Trophoblast cell (in vitro differentiated cells and primary cell): ENCODE measurements at regions not wholly inside any gene's neighbourhood (a gene's known extent, or its start where the extent isn't known, plus 50 kb on each side); places are given as distances from the start of the nearest gene placed in this dataset.

Experiments used
- DNase-seq, 2 donors: peaks; one replicate each; pipeline ENCODE4 v3.0.0-alpha.2; 2016
- H2AFZ ChIP-seq: 2 replicates; pipeline ENCODE4 v1.6.1; 2013; ENCODE audit warnings: low read length, moderate library complexity, mild to moderate bottlenecking; ENCODE audit not compliant: insufficient read depth, poor library complexity
- H2AK5ac ChIP-seq: 2 replicates; pipeline ENCODE4 v1.6.1; 2013; ENCODE audit warnings: mild to moderate bottlenecking, low read length
- H2BK120ac ChIP-seq: 2 replicates; pipeline ENCODE4 v1.6.1; 2013; ENCODE audit warnings: low read length, mild to moderate bottlenecking, moderate library complexity; ENCODE audit not compliant: insufficient read depth, poor library complexity
- H2BK12ac ChIP-seq: 2 replicates; pipeline ENCODE4 v1.6.1; 2013; ENCODE audit warnings: mild to moderate bottlenecking, low read length, moderate library complexity
- H2BK5ac ChIP-seq: 2 replicates; pipeline ENCODE4 v1.6.1; 2013; ENCODE audit warnings: low read length, low read depth, moderate library complexity, mild to moderate bottlenecking; ENCODE audit not compliant: poor library complexity
- H3K14ac ChIP-seq: 2 replicates; pipeline ENCODE4 v1.6.1; 2013; ENCODE audit warnings: mild to moderate bottlenecking, low read length
- H3K18ac ChIP-seq: 2 replicates; pipeline ENCODE4 v1.6.1; 2013; ENCODE audit warnings: mild to moderate bottlenecking, low read length
- H3K23ac ChIP-seq: 2 replicates; pipeline ENCODE4 v1.6.1; 2013; ENCODE audit warnings: low read length
- H3K27ac ChIP-seq: 2 replicates; pipeline ENCODE4 v1.5.1; 2013; ENCODE audit warnings: low read depth, mild to moderate bottlenecking, inconsistent platforms, low read length, moderate library complexity
- H3K27me3 ChIP-seq: 2 replicates; pipeline ENCODE4 v1.6.1; 2013; ENCODE audit warnings: inconsistent platforms, mild to moderate bottlenecking, low read length, moderate library complexity; ENCODE audit not compliant: insufficient read depth
- H3K36me3 ChIP-seq, 2 experiments: 1 replicate in 1 of 2; 2 replicates in 1 of 2; pipeline ENCODE4 v1.6.1; 2013; ENCODE audit warnings: low read length in 2 of 2, mild to moderate bottlenecking in 2 of 2, moderate library complexity in 1 of 2; ENCODE audit not compliant: insufficient read depth in 2 of 2, control insufficient read depth in 1 of 2
- H3K4ac ChIP-seq: 2 replicates; pipeline ENCODE4 v1.6.1; 2013; ENCODE audit warnings: low read depth, mild to moderate bottlenecking, low read length, moderate library complexity
- H3K4me1 ChIP-seq, 2 experiments: 1 replicate in 1 of 2; 2 replicates in 1 of 2; pipeline ENCODE4 v1.6.1; 2013; ENCODE audit warnings: low read length in 2 of 2, mild to moderate bottlenecking in 2 of 2, moderate library complexity in 1 of 2; ENCODE audit not compliant: insufficient read depth in 2 of 2, control insufficient read depth in 1 of 2
- H3K4me2 ChIP-seq: 2 replicates; pipeline ENCODE4 v1.6.1; 2013; ENCODE audit warnings: inconsistent platforms, mild to moderate bottlenecking, low read length, moderate library complexity
- H3K4me3 ChIP-seq: 2 replicates; pipeline ENCODE4 v1.5.1; 2013; ENCODE audit warnings: mild to moderate bottlenecking, low read depth, low read length, inconsistent platforms
- H3K79me1 ChIP-seq: one replicate; pipeline ENCODE4 v1.6.1; 2013; ENCODE audit warnings: low read length
- H3K79me2 ChIP-seq: 2 replicates; pipeline ENCODE4 v1.6.1; 2013; ENCODE audit warnings: low read length, mild to moderate bottlenecking; ENCODE audit not compliant: control insufficient read depth, insufficient read depth, poor library complexity
- H3K9ac ChIP-seq: 2 replicates; pipeline ENCODE4 v1.6.1; 2013; ENCODE audit warnings: mild to moderate bottlenecking, low read length
- H3K9me3 ChIP-seq: 2 replicates; pipeline ENCODE4 v1.6.1; 2013; ENCODE audit warnings: low read depth, mild to moderate bottlenecking, control low read depth, inconsistent platforms, low read length; ENCODE audit not compliant: insufficient read depth
- H4K12ac ChIP-seq: 2 replicates; pipeline ENCODE4 v1.6.1; 2013; ENCODE audit warnings: low read depth, mild to moderate bottlenecking, low read length, moderate library complexity
- H4K8ac ChIP-seq: 2 replicates; pipeline ENCODE4 v1.6.1; 2013; ENCODE audit warnings: low read depth, mild to moderate bottlenecking, low read length, moderate library complexity
- H4K91ac ChIP-seq: one replicate; pipeline ENCODE4 v1.6.1; 2013; ENCODE audit warnings: low read depth, mild to moderate bottlenecking, low read length, moderate library complexity
- WGBS: extraction: QIAGEN DNeasy Blood & Tissue Kit; methylation state at CpG from one replicate; pipeline ENCODE4 v1.1.7; 2013; ENCODE audit warnings: missing lambda C conversion rate; ENCODE audit not compliant: insufficient read length, insufficient coverage; ENCODE audit errors: extremely low coverage; 5-methylcytosine and 5-hydroxymethylcytosine counted together

GRCh38 chr13:81194362-81194761, 853.4 kb upstream of the SPRY2 start:
- H3K4ac ChIP-seq: no peak overlapping the region
- no peak overlapping the region for H3K9ac ChIP-seq
- no peaks in the 10 kb centered on the region for H3K4me1 ChIP-seq
- no peak overlapping the region for H3K18ac ChIP-seq
- no peak overlapping the region for H2BK120ac ChIP-seq
- no peak overlapping the region for H4K91ac ChIP-seq
- no peak overlapping the region for H3K27ac ChIP-seq
- no peak overlapping the region for H4K8ac ChIP-seq
- no peak overlapping the region for H2BK12ac ChIP-seq
- no peak overlapping the region for H3K4me2 ChIP-seq
- no peak overlapping the region for H3K23ac ChIP-seq
- peaks cover 3% of the 10 kb centered on the region for H3K9me3 ChIP-seq
- no peak overlapping the region for H4K12ac ChIP-seq
- no peaks in the 10 kb centered on the region for H3K27me3 ChIP-seq
- no peak overlapping the region for H3K4me3 ChIP-seq
- no peak for DNase-seq
- no peaks in the 10 kb centered on the region for H3K36me3 ChIP-seq
- H3K14ac ChIP-seq: no peak overlapping the region
- H3K79me1 ChIP-seq: no peaks in the 10 kb centered on the region
- H2BK5ac ChIP-seq: no peak overlapping the region
- no peak overlapping the region for H2AFZ ChIP-seq
- no peak overlapping the region for H2AK5ac ChIP-seq
- H3K79me2 ChIP-seq: no peaks in the 10 kb centered on the region

- H2BK12ac ChIP-seq: no peak overlapping the region
- H2BK120ac ChIP-seq: no peak overlapping the region
- no peak overlapping the region for H3K23ac ChIP-seq
- no peaks in the 10 kb centered on the region for H3K79me1 ChIP-seq
- no peak overlapping the region for H2AFZ ChIP-seq
- H3K9ac ChIP-seq: no peak overlapping the region
- WGBS: no CpG with 5 or more reads among the region's 3 CpGs
- no peak overlapping the region for H2BK5ac ChIP-seq
- H3K18ac ChIP-seq: no peak overlapping the region
- no peak overlapping the region for H3K27ac ChIP-seq
- no peak overlapping the region for H4K12ac ChIP-seq
- H3K27me3 ChIP-seq: no peaks in the 10 kb centered on the region
- H3K36me3 ChIP-seq: no peaks in the 10 kb centered on the region
- H2AK5ac ChIP-seq: no peak overlapping the region
- no peak overlapping the region for H3K4ac ChIP-seq
- no peaks in the 10 kb centered on the region for H3K9me3 ChIP-seq
- H3K14ac ChIP-seq: no peak overlapping the region
- no peak overlapping the region for H3K4me2 ChIP-seq
- no peak overlapping the region for H3K4me3 ChIP-seq
- DNase-seq: peak in 1 of 2 donors; percentile 15
- no peaks in the 10 kb centered on the region for H3K79me2 ChIP-seq
- H3K4me1 ChIP-seq: no peaks in the 10 kb centered on the region
- H4K91ac ChIP-seq: no peak overlapping the region
- H4K8ac ChIP-seq: no peak overlapping the region
These were observed 843.8 kb upstream of the SPRY2 start for GRCh38 chr13:81184556-81185265.

GRCh38 chr13:81172603-81173002, 831.7 kb upstream of the SPRY2 start:
- Histone ChIP-seq H3K27ac (no peak overlapping the region), H3K4me3 (no peak overlapping the region), H2BK120ac (no peak overlapping the region), H3K9me3 (no peaks in the 10 kb centered on the region), H3K4me1 (no peaks in the 10 kb centered on the region), H2BK12ac (no peak overlapping the region), H3K4me2 (no peak overlapping the region), H3K27me3 (no peaks in the 10 kb centered on the region), H2AK5ac (no peak overlapping the region), H3K9ac (no peak overlapping the region), H4K12ac (no peak overlapping the region), H4K91ac (no peak overlapping the region), H4K8ac (no peak overlapping the region), H2BK5ac (no peak overlapping the region), H3K23ac (no peak overlapping the region), H3K79me2 (no peaks in the 10 kb centered on the region), H3K79me1 (no peaks in the 10 kb centered on the region), H3K18ac (no peak overlapping the region), H3K36me3 (no peaks in the 10 kb centered on the region), H2AFZ (no peak overlapping the region), H3K14ac (no peak overlapping the region), H3K4ac (no peak overlapping the region)
- DNase-seq: no peak
- WGBS: no CpG with 5 or more reads among the region's 3 CpGs

- H2AFZ ChIP-seq: no peak overlapping the region
- H3K27ac ChIP-seq: no peak overlapping the region
- no peak overlapping the region for H2BK12ac ChIP-seq
- H3K9ac ChIP-seq: no peak overlapping the region
- H4K91ac ChIP-seq: no peak overlapping the region
- H3K27me3 ChIP-seq: no peaks in the 10 kb centered on the region
- no peak overlapping the region for H3K23ac ChIP-seq
- H2BK120ac ChIP-seq: no peak overlapping the region
- H4K12ac ChIP-seq: no peak overlapping the region
- H3K18ac ChIP-seq: no peak overlapping the region
- H3K14ac ChIP-seq: no peak overlapping the region
- no peak overlapping the region for H2BK5ac ChIP-seq
- H3K4me1 ChIP-seq: no peaks in the 10 kb centered on the region
- no peak overlapping the region for H3K4me3 ChIP-seq
- H3K79me2 ChIP-seq: no peaks in the 10 kb centered on the region
- no peaks in the 10 kb centered on the region for H3K79me1 ChIP-seq
- no peak overlapping the region for H3K4ac ChIP-seq
- DNase-seq: peak in 1 of 2 donors; percentile 61
- WGBS: no CpG with 5 or more reads among the region's 3 CpGs
- no peaks in the 10 kb centered on the region for H3K36me3 ChIP-seq
- no peak overlapping the region for H2AK5ac ChIP-seq
- no peak overlapping the region for H4K8ac ChIP-seq
- no peaks in the 10 kb centered on the region for H3K9me3 ChIP-seq
- H3K4me2 ChIP-seq: no peak overlapping the region
These were observed 830.2 kb upstream of the SPRY2 start for GRCh38 chr13:81171065-81171647.
